Type B pancreatic cell (in vitro differentiated cells): ENCODE measurements at regions not wholly inside any gene's neighbourhood (a gene's known extent, or its start where the extent isn't known, plus 50 kb on each side); places are given as distances from the start of the nearest gene placed in this dataset.

Experiments used
- DNase-seq: peaks from one replicate; pipeline ENCODE4 v3.0.0; 2021; ENCODE audit warnings: mixed read lengths; ENCODE audit not compliant: unreplicated experiment; ENCODE audit errors: extremely low spot score
- H3K27ac Mint-ChIP-seq: 2 replicates; pipeline ENCODE4 v1.8.0; 2021; ENCODE audit warnings: mild to moderate bottlenecking, mixed read lengths
- H3K27me3 Mint-ChIP-seq: 2 replicates; pipeline ENCODE4 v1.8.0; 2021; ENCODE audit warnings: mixed read lengths
- H3K36me3 Mint-ChIP-seq: 2 replicates; pipeline ENCODE4 v1.8.0; 2021; ENCODE audit warnings: mixed read lengths
- H3K4me1 Mint-ChIP-seq: one replicate; pipeline ENCODE4 v1.8.0; 2021; ENCODE audit warnings: mixed read lengths; ENCODE audit not compliant: unreplicated experiment
- H3K4me3 Mint-ChIP-seq: 2 replicates; pipeline ENCODE4 v1.8.0; 2021; ENCODE audit warnings: mild to moderate bottlenecking, mixed read lengths
- H3K9me3 Mint-ChIP-seq: 2 replicates; pipeline ENCODE4 v1.8.0; 2021; ENCODE audit warnings: mixed read lengths
- CTCF ChIP-seq: fragments of 200-600 bp; sonication (generic); conservative IDR thresholded peaks from 2 replicates; pipeline ENCODE4 v1.5.0; 2021; ENCODE audit warnings: antibody characterized with exemption, mild to moderate bottlenecking

DNA sequence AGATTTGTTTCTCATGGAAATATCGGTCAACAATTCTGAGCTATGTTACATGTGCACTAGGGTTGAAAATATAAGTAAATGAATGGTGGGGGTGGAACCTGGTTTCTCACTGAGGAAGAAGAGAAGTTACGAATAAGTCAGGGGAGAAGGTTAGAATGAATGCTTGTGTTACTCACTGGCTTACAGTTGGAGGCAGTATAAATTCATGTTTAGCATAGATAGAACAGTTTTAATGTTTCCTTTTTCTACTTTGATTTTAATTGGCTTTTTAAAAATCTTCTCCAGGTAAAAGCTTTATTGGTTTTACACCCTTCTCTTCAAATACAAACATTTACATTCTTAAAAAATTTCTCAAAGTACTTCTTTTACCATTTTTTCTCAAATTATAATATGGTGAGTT is 1113.7 kb downstream of the CDH11 start:
- Mint-ChIP-seq H3K9me3 (peaks cover 10% of the 10 kb centered on the region), H3K4me1 (peaks cover 7% of the 10 kb centered on the region), H3K36me3 (no peaks in the 10 kb centered on the region), H3K4me3 (no peak overlapping the region), H3K27me3 (no peaks in the 10 kb centered on the region), H3K27ac (no peak overlapping the region)
- no peak for DNase-seq
- TF ChIP-seq CTCF, result no peak

GRCh38 chr16:64004116-64004515 is 1117.7 kb downstream of the CDH11 start:
- no peak for DNase-seq
- Mint-ChIP-seq H3K4me3 (no peak overlapping the region), H3K27ac (no peak overlapping the region), H3K36me3 (no peaks in the 10 kb centered on the region), H3K4me1 (no peaks in the 10 kb centered on the region), H3K9me3 (peaks cover 8% of the 10 kb centered on the region), H3K27me3 (no peaks in the 10 kb centered on the region)
- no peak for TF ChIP-seq CTCF

- TF ChIP-seq CTCF, result no peak
- Mint-ChIP-seq H3K36me3 (no peaks in the 10 kb centered on the region), H3K27ac (no peak overlapping the region), H3K27me3 (no peaks in the 10 kb centered on the region), H3K4me1 (no peaks in the 10 kb centered on the region), H3K4me3 (no peak overlapping the region), H3K9me3 (peaks cover 4% of the 10 kb centered on the region)
- no peak for DNase-seq
These were observed 1126.8 kb downstream of the CDH11 start for GRCh38 chr16:63995025-63995424.

- no peak for DNase-seq
- Mint-ChIP-seq H3K27ac (no peak overlapping the region), H3K36me3 (no peaks in the 10 kb centered on the region), H3K4me1 (peaks cover 18% of the 10 kb centered on the region), H3K27me3 (no peaks in the 10 kb centered on the region), H3K4me3 (peak overlapping the region; percentile 19), H3K9me3 (peaks cover 5% of the 10 kb centered on the region)
- no peak for TF ChIP-seq CTCF
These were observed 1138.5 kb downstream of the CDH11 start for GRCh38 chr16:63983401-63983800.

DNA sequence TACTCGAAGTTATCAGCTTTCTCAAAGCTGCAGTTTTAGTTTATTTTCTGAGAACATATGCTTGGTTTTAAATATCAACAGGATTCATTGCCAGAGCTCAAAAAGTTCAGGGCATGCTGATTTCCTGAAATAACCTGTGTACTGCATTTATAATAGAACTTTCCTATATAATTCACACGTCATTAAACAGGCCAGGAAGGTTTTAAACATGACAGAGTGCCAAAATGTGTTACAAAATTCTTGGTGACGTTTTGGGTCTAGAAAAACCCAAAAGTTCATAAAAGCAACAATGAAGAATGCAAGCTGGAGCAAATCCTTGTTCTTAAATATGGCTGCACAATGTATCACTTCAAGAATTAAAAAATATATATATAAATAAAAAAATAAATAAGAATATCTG is 1139.1 kb downstream of the CDH11 start:
- Mint-ChIP-seq H3K27me3 (no peaks in the 10 kb centered on the region), H3K9me3 (peaks cover 5% of the 10 kb centered on the region), H3K4me1 (peaks cover 18% of the 10 kb centered on the region), H3K36me3 (no peaks in the 10 kb centered on the region), H3K27ac (no peak overlapping the region), H3K4me3 (no peak overlapping the region)
- DNase-seq, result no peak
- TF ChIP-seq CTCF, result no peak

DNA sequence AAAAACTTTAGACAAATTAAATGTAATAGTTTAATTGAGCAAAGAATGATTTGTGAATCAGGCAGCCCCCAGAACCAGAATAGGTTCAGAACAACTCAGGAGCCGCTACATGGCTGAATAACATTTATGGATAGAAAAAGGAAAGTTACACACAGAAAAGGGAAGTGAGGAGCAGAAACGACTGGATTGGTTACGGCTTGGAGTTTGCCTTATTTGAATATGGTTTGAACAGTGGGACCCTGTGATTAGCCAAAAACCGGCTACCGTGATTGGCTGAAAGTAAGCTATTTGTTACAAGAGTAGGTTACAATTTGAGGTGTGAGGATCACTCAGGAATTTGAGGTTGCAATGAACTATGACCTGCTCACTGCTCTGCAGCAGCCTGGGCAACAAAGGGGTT is 1139.8 kb downstream of the CDH11 start:
- Mint-ChIP-seq H3K4me3 (no peak overlapping the region), H3K27ac (no peak overlapping the region), H3K36me3 (no peaks in the 10 kb centered on the region), H3K9me3 (peaks cover 5% of the 10 kb centered on the region), H3K4me1 (peaks cover 18% of the 10 kb centered on the region), H3K27me3 (no peaks in the 10 kb centered on the region)
- no peak for TF ChIP-seq CTCF
- DNase-seq, result no peak
